PC-9 (cell line): ENCODE measurements at regions not wholly inside any gene's neighbourhood (a gene's known extent, or its start where the extent isn't known, plus 50 kb on each side); places are given as distances from the start of the nearest gene placed in this dataset.

Experiments used
- CTCF ChIP-seq: fragments of 200-600 bp; sonication (generic); conservative IDR thresholded peaks from 2 replicates; pipeline ENCODE4 v1.6.1; 2017; ENCODE audit warnings: mixed run types, antibody characterized with exemption, mild to moderate bottlenecking, moderate library complexity
- EZH2 ChIP-seq: fragments of 200-600 bp; sonication (generic); IDR thresholded peaks from 2 replicates; pipeline ENCODE4 v1.8.0; 2017; ENCODE audit warnings: antibody characterized with exemption, low read depth

GRCh38 chr2:8574196-8575037, 107.4 kb upstream of the ID2 start:
- TF ChIP-seq CTCF (no peak), EZH2 (no peak)
